ENCODE measurements at regions not wholly inside any gene's neighbourhood (a gene's known extent, or its start where the extent isn't known, plus 50 kb on each side); places are given as distances from the start of the nearest gene placed in this dataset.

DNA sequence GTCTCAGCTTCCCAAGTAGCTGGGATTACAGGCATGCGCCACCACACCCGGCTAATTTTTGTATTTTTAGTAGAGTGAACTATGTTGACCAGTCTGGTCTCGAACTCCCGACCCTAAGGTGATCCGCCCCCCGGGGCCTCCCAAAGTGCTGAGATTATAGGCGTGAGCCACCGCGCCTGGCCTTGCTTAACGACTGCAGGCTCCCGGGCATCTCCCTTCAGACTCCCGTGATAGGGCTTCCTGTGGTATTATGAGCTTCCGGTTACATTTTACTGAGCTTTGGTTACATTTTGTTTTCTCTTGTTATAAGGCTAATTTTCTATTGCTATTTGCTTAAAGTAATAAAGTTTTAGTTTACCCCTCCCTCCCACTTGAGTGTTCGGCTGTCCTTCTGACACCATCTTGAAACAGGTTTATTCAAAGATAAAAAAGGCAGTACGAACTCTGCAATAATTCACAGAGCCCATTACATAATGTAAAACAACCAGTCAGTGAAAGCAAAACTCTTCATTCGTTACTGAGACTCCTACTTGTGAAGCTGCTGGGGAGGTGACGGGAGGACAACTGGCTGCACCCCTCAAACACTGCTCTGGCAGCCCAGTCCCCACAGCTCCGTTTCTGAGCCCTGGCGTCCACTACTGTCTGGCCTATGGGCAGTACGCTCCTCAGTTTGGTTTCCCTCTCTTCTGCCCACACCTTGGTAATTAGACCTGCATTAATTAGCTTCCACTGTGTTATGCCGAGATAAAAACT, 795.7 kb upstream of the SLIT2 start:
- Mint-ChIP-seq H3K4me1 (ENCODE audit: low read depth, unreplicated experiment) (no peaks in the 10 kb centered on the region), H3K36me3 (ENCODE audit: unreplicated experiment) (no peaks in the 10 kb centered on the region), H3K9me3 (ENCODE audit: unreplicated experiment) (peaks cover 2% of the 10 kb centered on the region), H3K27ac (ENCODE audit: unreplicated experiment) (no peak overlapping the region), H3K4me3 (ENCODE audit: unreplicated experiment) (no peak overlapping the region), H3K27me3 (ENCODE audit: unreplicated experiment) (peaks cover 2% of the 10 kb centered on the region)
- no peak for TF ChIP-seq CTCF (IDR thresholded peaks at IDR 0.05; ENCODE audit: partially characterized antibody, unreplicated experiment)
- DNase-seq = no peak

GRCh38 chr4:19455196-19455595, 796.5 kb upstream of the SLIT2 start:
- TF ChIP-seq CTCF (IDR thresholded peaks at IDR 0.05; ENCODE audit: partially characterized antibody, unreplicated experiment) = no peak
- Mint-ChIP-seq H3K4me3 (ENCODE audit: unreplicated experiment) (no peak overlapping the region), H3K4me1 (ENCODE audit: low read depth, unreplicated experiment) (no peaks in the 10 kb centered on the region)

DNA sequence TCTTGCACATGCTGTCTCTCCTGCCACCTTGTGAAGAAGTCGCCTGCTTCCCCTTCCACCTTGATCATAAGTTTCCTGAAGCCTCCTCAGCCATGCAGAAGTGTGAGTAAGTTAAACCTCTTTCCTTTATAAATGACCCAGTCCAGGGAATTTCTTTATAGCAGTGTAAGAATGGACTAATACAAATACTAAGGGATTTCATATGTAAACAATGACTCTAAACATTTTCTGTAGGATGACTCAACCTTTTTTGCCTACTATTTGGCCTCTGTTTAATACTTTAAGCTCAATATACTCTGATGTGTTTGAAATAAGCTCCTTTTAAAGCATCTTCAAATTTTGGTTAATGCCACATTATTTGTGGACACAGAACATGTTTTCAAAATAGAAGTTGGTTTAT, 813.5 kb upstream of the SLIT2 start:
- Mint-ChIP-seq H3K9me3 (ENCODE audit: unreplicated experiment) (peaks cover 3% of the 10 kb centered on the region), H3K36me3 (ENCODE audit: unreplicated experiment) (peaks cover 9% of the 10 kb centered on the region), H3K27me3 (ENCODE audit: unreplicated experiment) (peaks cover 5% of the 10 kb centered on the region), H3K4me1 (ENCODE audit: low read depth, unreplicated experiment) (no peaks in the 10 kb centered on the region), H3K27ac (ENCODE audit: unreplicated experiment) (no peak overlapping the region), H3K4me3 (ENCODE audit: unreplicated experiment) (no peak overlapping the region)
- no peak for TF ChIP-seq CTCF (IDR thresholded peaks at IDR 0.05; ENCODE audit: partially characterized antibody, unreplicated experiment)
- DNase-seq = no peak

More at GRCh38 chr4:19455196-19455595, 796.5 kb upstream of the SLIT2 start:
- Mint-ChIP-seq H3K27me3 (ENCODE audit: unreplicated experiment) (peaks cover 2% of the 10 kb centered on the region), H3K27ac (ENCODE audit: unreplicated experiment) (no peak overlapping the region), H3K36me3 (ENCODE audit: unreplicated experiment) (no peaks in the 10 kb centered on the region), H3K9me3 (ENCODE audit: unreplicated experiment) (peaks cover 2% of the 10 kb centered on the region)
- no peak for DNase-seq

- no peak for TF ChIP-seq CTCF (IDR thresholded peaks at IDR 0.05; ENCODE audit: partially characterized antibody, unreplicated experiment)
- no peak for DNase-seq
- Mint-ChIP-seq H3K36me3 (ENCODE audit: unreplicated experiment) (peaks cover 9% of the 10 kb centered on the region), H3K27me3 (ENCODE audit: unreplicated experiment) (peaks cover 5% of the 10 kb centered on the region), H3K9me3 (ENCODE audit: unreplicated experiment) (peaks cover 3% of the 10 kb centered on the region), H3K4me1 (ENCODE audit: low read depth, unreplicated experiment) (no peaks in the 10 kb centered on the region), H3K4me3 (ENCODE audit: unreplicated experiment) (no peak overlapping the region), H3K27ac (ENCODE audit: unreplicated experiment) (no peak overlapping the region)
Measured at GRCh38 chr4:19437008-19437407, 814.7 kb upstream of the SLIT2 start.

GRCh38 chr4:19429684-19430083, 822.0 kb upstream of the SLIT2 start:
- Mint-ChIP-seq H3K27ac (ENCODE audit: unreplicated experiment) (peak overlapping the region; percentile 55), H3K9me3 (ENCODE audit: unreplicated experiment) (peaks cover 1% of the 10 kb centered on the region), H3K27me3 (ENCODE audit: unreplicated experiment) (peaks cover 2% of the 10 kb centered on the region), H3K4me3 (ENCODE audit: unreplicated experiment) (no peak overlapping the region), H3K36me3 (ENCODE audit: unreplicated experiment) (peaks cover 9% of the 10 kb centered on the region), H3K4me1 (ENCODE audit: low read depth, unreplicated experiment) (peaks cover 1% of the 10 kb centered on the region)
- no peak for TF ChIP-seq CTCF (IDR thresholded peaks at IDR 0.05; ENCODE audit: partially characterized antibody, unreplicated experiment)
- peak; percentile 39 for DNase-seq

Measured in glutamatergic neuron (in vitro differentiated cells).